ENCODE measurements at regions not wholly inside any gene's neighbourhood (a gene's known extent, or its start where the extent isn't known, plus 50 kb on each side); places are given as distances from the start of the nearest gene placed in this dataset.
A peak's percentile ranks its signal among the peaks of the same experiment; 100 is the strongest.

GRCh38 chr5:123785162-123786071 lies 273.4 kb downstream of the CSNK1G3 start:
- DNase-seq: peak; percentile 96

DNA sequence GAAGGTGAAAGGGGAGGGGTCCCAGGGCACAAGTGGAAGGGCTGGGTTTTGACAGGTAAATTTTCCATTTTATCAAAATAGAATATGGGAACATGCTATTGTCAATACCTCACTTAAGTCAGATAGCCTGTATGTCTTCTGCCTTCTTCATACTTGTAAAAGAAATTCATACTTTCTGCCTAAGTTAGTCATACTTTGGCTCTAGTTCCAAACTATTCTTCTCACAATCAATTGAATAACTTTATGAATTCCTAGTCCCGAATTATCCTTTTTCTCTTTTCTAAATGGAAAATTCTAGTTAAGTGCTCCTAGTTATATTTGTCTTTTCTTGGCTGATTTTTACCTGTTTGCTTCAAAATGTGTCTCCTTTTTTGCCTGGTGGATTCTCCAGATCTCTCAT lies 271.4 kb downstream of the CSNK1G3 start:
- peak; percentile 44 for DNase-seq

GRCh38 chr5:123778641-123779040 lies 266.7 kb downstream of the CSNK1G3 start:
- no peak for DNase-seq

- peak; percentile 86 for DNase-seq
Measured at GRCh38 chr5:123776761-123777160, 264.8 kb downstream of the CSNK1G3 start.

- no peak for DNase-seq
Measured at GRCh38 chr5:123771715-123772114, 259.7 kb downstream of the CSNK1G3 start.

- DNase-seq: no peak
Measured at GRCh38 chr5:123763201-123763600, 251.2 kb downstream of the CSNK1G3 start.

DNA sequence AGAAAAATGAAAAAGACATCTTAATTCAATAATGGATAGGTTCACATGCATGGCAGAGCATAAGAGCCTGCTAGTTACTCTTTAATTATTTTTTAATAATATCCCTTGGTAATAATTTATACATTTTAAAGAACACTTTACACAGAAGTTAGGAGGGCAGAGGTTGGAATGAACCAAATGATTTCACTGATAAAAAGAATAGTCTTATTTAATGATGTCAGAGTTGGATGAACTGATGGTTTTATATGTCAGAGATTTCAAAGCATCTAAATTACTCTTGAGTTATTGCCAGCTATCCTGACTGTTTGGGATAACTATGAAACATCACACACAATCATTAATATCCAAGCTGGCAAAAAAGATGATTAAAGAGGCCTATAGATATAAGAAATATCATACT lies 244.8 kb downstream of the CSNK1G3 start:
- DNase-seq: peak; percentile 4

- peak; percentile 17 for DNase-seq
Measured at GRCh38 chr5:123756318-123756665, 244.3 kb downstream of the CSNK1G3 start.

- DNase-seq: peak; percentile 95
Measured at GRCh38 chr5:123755653-123756317, 243.8 kb downstream of the CSNK1G3 start.

DNA sequence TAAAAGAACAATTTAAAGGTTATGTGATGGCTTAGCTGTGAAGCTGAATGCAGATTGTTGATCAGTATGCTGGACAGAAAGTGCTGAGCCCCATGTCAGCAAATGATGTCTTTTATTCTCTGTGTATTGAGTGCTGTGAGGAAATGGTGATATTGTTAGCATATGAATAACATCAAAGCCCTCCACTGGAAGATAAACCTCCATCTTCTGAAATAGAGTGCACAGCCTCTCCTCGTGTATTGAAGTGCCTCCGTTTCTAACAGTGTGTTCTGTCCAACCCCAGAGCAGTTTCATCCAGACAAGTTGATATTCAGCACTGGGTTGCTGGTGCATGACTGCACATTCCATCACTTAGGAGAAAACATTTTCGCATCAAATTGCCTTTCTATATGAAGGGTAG lies 242.9 kb downstream of the CSNK1G3 start:
- DNase-seq: peak; percentile 34

DNA sequence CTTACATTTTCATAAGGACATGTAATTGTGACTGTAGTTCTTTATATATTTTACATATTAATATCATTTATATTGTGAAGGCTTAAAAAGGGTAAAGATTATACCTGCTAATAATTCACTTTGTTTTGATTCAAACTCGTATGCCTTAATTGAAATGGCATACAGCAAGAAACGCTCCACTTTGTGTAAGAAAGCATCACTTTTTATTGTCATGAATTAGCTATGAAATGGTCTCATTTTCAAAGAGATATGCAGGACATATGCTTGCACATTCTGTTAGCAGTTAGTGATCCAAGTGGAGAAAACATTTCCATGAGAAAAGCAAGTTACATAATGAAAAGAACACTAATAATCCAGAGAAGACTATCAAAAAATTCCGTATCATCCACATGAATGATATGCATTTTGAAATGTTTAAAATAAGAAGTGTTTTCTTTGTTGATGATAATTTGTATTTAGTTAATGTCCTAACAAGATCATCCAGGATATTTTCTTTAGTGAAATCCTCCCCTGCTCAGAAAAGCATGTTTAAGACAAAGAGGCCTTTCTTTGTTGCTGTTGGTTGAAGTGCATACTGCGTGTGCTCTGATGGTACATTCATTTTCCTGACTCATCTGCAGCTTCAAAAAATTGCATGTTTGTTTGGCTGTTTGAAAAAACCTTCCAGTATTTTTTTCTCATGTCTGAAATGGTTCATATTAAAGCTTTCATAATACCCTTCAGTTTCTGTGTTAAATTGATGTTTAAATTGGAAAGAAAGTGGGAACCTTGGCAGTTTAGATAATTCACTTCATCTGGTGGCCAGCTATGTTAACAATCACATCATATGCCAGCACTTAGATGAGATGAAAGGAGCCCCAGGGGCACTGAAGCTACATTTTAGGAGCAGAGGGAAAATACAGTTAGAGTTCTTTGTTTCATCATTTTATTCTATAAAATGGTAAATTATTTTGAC lies 242.2 kb downstream of the CSNK1G3 start:
- peak; percentile 68 for DNase-seq

- DNase-seq: no peak
Measured at GRCh38 chr5:123753180-123753936, 241.4 kb downstream of the CSNK1G3 start.

GRCh38 chr5:123752552-123753179 lies 240.7 kb downstream of the CSNK1G3 start:
- DNase-seq: peak; percentile 91

- no peak for DNase-seq
Measured at GRCh38 chr5:123751670-123752069, 239.7 kb downstream of the CSNK1G3 start.

DNA sequence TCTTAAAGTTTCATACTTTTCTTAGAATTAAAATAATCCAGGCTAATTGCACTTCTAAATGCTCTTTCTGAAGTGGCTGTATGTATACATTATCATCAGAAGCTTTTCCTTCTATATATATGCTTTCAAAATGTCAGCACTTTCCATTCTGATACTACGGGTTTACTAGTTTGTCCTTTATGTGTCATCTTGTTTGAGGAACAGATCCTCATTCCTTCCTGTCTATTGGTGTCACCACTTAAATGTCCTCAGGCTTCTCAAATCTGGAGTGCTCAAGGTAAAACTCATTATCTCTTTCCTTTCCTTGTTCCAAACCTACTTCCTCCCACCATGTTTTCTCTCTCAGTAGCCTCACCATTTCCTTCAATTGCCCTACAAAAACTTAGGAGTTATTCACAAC lies 236.3 kb downstream of the CSNK1G3 start:
- DNase-seq: no peak

GRCh38 chr5:123746683-123747360 lies 234.8 kb downstream of the CSNK1G3 start:
- no peak for DNase-seq

- DNase-seq: no peak
Measured at GRCh38 chr5:123743990-123744583, 232.1 kb downstream of the CSNK1G3 start.

- DNase-seq: no peak
Measured at GRCh38 chr5:123735384-123735783, 223.4 kb downstream of the CSNK1G3 start.

GRCh38 chr5:123732257-123732656 lies 220.3 kb downstream of the CSNK1G3 start:
- DNase-seq: no peak

DNA sequence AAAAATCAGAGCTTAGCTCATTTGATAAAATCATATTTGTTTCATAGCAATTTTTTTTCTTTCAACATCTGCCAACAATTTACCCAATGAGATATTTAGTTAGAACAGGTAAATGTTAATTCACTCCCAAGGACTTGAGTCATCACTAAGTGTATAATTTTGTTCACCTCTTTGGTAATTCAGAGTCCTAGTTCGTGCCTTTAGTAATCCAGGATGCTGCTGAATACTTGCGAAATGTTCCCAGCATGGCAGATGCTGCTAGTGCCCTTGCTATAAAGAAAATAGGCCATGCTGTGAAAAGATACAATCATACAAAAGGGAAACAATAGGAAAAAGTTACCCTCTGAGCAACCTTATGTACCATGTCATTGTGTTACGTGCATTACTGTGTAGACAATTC lies 210.5 kb downstream of the CSNK1G3 start:
- no peak for DNase-seq

Measured in fibroblast of upper back skin (primary cell).